ENCODE measurements at regions not wholly inside any gene's neighbourhood (a gene's known extent, or its start where the extent isn't known, plus 50 kb on each side); places are given as distances from the start of the nearest gene placed in this dataset.

DNA sequence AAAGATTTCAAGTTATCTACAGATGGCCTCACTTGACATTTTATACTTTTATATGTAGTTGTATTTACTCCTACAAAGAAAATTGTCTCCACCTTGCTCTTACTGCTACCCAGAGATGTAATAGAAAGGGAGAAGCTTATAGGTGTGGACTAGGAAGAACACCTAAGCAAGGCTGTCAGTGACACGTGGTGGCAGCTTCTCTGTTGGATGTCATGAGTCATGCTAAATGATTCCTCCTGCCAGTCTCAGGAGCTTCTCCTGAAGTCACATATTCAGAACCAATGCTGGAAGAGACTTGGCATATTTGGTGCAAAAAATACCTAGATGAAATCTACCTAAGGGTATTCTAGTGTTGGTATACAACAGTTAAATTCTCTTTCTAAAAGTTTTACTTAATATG, 184.7 kb downstream of the LRRC3B start:
- no peak overlapping the region for H3K27ac ChIP-seq
- no peak overlapping the region for H3K4me3 ChIP-seq
- no peaks in the 10 kb centered on the region for H3K27me3 ChIP-seq (replicated peaks in 1 of 7)
- peaks cover 0 to 19% (median 8%) of the 10 kb centered on the region in 8 donors for H3K9me3 ChIP-seq
- TF ChIP-seq, protein P1, sequence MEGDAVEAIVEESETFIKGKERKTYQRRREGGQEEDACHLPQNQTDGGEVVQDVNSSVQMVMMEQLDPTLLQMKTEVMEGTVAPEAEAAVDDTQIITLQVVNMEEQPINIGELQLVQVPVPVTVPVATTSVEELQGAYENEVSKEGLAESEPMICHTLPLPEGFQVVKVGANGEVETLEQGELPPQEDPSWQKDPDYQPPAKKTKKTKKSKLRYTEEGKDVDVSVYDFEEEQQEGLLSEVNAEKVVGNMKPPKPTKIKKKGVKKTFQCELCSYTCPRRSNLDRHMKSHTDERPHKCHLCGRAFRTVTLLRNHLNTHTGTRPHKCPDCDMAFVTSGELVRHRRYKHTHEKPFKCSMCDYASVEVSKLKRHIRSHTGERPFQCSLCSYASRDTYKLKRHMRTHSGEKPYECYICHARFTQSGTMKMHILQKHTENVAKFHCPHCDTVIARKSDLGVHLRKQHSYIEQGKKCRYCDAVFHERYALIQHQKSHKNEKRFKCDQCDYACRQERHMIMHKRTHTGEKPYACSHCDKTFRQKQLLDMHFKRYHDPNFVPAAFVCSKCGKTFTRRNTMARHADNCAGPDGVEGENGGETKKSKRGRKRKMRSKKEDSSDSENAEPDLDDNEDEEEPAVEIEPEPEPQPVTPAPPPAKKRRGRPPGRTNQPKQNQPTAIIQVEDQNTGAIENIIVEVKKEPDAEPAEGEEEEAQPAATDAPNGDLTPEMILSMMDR (IDR thresholded peaks at IDR 0.05 in 8 of 11, conservative IDR thresholded peaks at IDR 0.05 in 3 of 11), result no peak
- no peak for TF ChIP-seq POLR2A (IDR thresholded peaks at IDR 0.05)
- no peak for TF ChIP-seq POLR2AphosphoS5 (IDR thresholded peaks at IDR 0.05)
- no peak for DNase-seq
- H3K4me1 ChIP-seq, result no peaks in the 10 kb centered on the region
- intact Hi-C loops (cut with DNase I; ENCODE audit: low total_unique reads), result no loop called here
- no peaks in the 10 kb centered on the region for H3K36me3 ChIP-seq
- 44 to 79% (median 69%) methylated on average over 1 of the region's 1 CpG for WGBS, 5 donors

DNA sequence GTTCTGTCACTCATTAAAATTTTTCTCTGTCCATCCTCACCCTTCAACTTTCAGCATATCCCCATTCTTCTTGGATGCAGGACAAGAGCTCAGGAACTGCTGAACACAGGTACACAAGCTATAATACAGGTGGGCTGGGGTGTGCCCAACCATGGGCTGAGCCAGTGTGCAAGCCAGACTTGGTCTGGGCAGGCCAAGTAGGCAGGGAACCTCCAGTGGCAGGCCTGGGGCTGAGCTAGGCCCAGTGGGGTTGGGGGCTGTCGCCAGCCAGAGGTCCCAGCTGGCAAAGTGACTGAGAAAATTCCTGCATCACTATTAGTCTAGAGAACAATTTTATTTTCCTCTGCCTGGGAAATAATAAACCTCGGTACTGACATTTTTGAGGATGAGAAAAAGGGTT, 202.9 kb downstream of the LRRC3B start:
- WGBS, 5 donors, result 69 to 85% (median 78%) methylated on average over 2 of the region's 2 CpGs
- no peak overlapping the region for H3K27ac ChIP-seq
- no peaks in the 10 kb centered on the region for H3K27me3 ChIP-seq (replicated peaks in 1 of 7)
- no peak overlapping the region for H3K4me3 ChIP-seq
- peaks cover 2 to 100% (median 78%) of the 10 kb centered on the region in 8 donors for H3K9me3 ChIP-seq
- H3K4me1 ChIP-seq, result no peaks in the 10 kb centered on the region
- DNase-seq, result no peak
- intact Hi-C loops (cut with DNase I; ENCODE audit: low total_unique reads), result no loop called here
- H3K36me3 ChIP-seq, result no peaks in the 10 kb centered on the region
- TF ChIP-seq, protein P1 (IDR thresholded peaks at IDR 0.05 in 8 of 11, conservative IDR thresholded peaks at IDR 0.05 in 3 of 11), result no peak
- TF ChIP-seq POLR2A (IDR thresholded peaks at IDR 0.05) (no peak), POLR2AphosphoS5 (IDR thresholded peaks at IDR 0.05) (no peak)

DNA sequence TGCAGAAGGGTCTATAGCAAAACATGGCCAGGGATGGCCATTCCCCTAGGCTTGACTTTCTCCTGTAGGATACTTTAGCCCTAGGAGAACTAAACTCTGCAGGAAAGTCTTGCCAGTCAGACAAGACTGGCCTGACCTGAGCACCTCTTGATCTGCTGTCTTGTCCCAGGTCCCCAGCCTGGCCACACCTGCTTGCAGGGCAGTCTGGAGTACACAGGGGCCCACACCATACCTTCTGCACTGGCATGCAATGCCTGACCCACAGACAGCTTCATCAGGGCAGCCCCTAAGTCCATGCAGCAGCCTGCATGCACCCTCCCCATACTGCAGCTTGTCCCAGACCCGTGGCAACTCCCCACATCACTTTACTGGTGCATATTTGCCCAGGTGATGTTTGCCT, 204.6 kb downstream of the LRRC3B start:
- no peak for DNase-seq
- H3K9me3 ChIP-seq, result peaks cover 2 to 86% (median 62%) of the 10 kb centered on the region in 8 donors

DNA sequence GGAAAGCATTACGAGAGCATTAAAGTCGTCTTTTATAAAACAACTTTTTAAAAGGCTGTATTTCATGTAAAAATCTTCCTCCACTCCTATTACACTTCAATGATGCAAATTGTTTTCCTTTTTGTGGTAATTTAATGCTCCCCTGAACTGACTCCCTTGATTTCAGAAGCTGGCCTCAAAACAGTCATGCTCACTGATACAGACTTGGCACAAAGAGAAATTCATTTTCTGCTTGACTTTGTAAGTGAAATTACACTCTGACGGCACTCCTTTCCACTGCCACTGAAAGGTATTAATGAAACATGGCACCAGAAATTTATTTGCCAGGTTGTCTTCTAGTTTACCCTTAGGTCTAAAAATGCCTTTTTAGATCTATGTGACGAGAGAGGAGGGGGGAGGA, 215.5 kb downstream of the LRRC3B start:
- H3K4me3 ChIP-seq, result no peak overlapping the region
- intact Hi-C loops (cut with DNase I; ENCODE audit: low total_unique reads), result no loop called here
- no peaks in the 10 kb centered on the region for H3K4me1 ChIP-seq
- 75 to 87% (median 79%) methylated on average over 4 of the region's 4 CpGs for WGBS, 5 donors
- no peaks in the 10 kb centered on the region for H3K36me3 ChIP-seq
- H3K27me3 ChIP-seq (replicated peaks in 1 of 7), result no peaks in the 10 kb centered on the region
- no peak overlapping the region for H3K27ac ChIP-seq
- DNase-seq, result no peak
- TF ChIP-seq, protein P1 (IDR thresholded peaks at IDR 0.05 in 8 of 11, conservative IDR thresholded peaks at IDR 0.05 in 3 of 11), result no peak
- TF ChIP-seq POLR2A (IDR thresholded peaks at IDR 0.05) (no peak), POLR2AphosphoS5 (IDR thresholded peaks at IDR 0.05) (no peak)
- peaks cover 0 to 13% (median 0%) of the 10 kb centered on the region in 8 donors for H3K9me3 ChIP-seq

More for the DNA sequence above, 204.6 kb downstream of the LRRC3B start:
- Histone ChIP-seq H3K4me3 (no peak overlapping the region), H3K27ac (no peak overlapping the region), H3K36me3 (no peaks in the 10 kb centered on the region), H3K27me3 (replicated peaks in 1 of 7) (no peaks in the 10 kb centered on the region), H3K4me1 (no peaks in the 10 kb centered on the region)
- 17 to 83% (median 40%) methylated on average over 1 of the region's 1 CpG for WGBS, 5 donors
- intact Hi-C loops (cut with DNase I; ENCODE audit: low total_unique reads), result no loop called here
- TF ChIP-seq POLR2A (IDR thresholded peaks at IDR 0.05) (no peak), POLR2AphosphoS5 (IDR thresholded peaks at IDR 0.05) (no peak)
- TF ChIP-seq, protein P1 (IDR thresholded peaks at IDR 0.05 in 8 of 11, conservative IDR thresholded peaks at IDR 0.05 in 3 of 11), result no peak
